ENCODE measurements at regions not wholly inside any gene's neighbourhood (a gene's known extent, or its start where the extent isn't known, plus 50 kb on each side); places are given as distances from the start of the nearest gene placed in this dataset.

GRCh38 chr12:22759769-22760674 lies 135.1 kb downstream of the ETNK1 start:
- Histone ChIP-seq H3K4me1 (no peaks in the 10 kb centered on the region), H3K27ac (no peak overlapping the region), H3K4me3 (no peak overlapping the region), H3K27me3 (no peaks in the 10 kb centered on the region), H3K36me3 (replicated peaks in 1 of 2; ENCODE audit: insufficient read depth in 1 of 2, low read depth in 2 of 2) (no peaks in the 10 kb centered on the region), H3K9me3 (no peaks in the 10 kb centered on the region)
- intact Hi-C loops (cut with DNase I) = no loop called here
- TF ChIP-seq POLR2A (IDR thresholded peaks at IDR 0.05) (no peak), CTCF (IDR thresholded peaks at IDR 0.05) (no peak)
- 45 to 52% methylated on average over 8 of the region's 8 CpGs for WGBS, 2 donors
- DNase-seq (no peak), ATAC-seq (peak; percentile 42)

- Histone ChIP-seq H3K4me3 (no peak overlapping the region), H3K27ac (no peak overlapping the region), H3K27me3 (no peaks in the 10 kb centered on the region), H3K9me3 (no peaks in the 10 kb centered on the region), H3K36me3 (replicated peaks in 1 of 2; ENCODE audit: insufficient read depth in 1 of 2, low read depth in 2 of 2) (no peaks in the 10 kb centered on the region), H3K4me1 (no peaks in the 10 kb centered on the region)
- DNase-seq = no peak
- intact Hi-C loops (cut with DNase I) = no loop called here
- no peak for TF ChIP-seq POLR2A (IDR thresholded peaks at IDR 0.05)
- no peak for TF ChIP-seq CTCF (IDR thresholded peaks at IDR 0.05)
- no peak for ATAC-seq
- 75 to 76% methylated on average over 15 of the region's 15 CpGs for WGBS, 2 donors
Observed at GRCh38 chr12:22765421-22766130, 140.6 kb downstream of the ETNK1 start.

GRCh38 chr12:22766911-22767420 lies 142.0 kb downstream of the ETNK1 start:
- H3K36me3 ChIP-seq (replicated peaks in 1 of 2; ENCODE audit: insufficient read depth in 1 of 2, low read depth in 2 of 2) = no peaks in the 10 kb centered on the region
- H3K27me3 ChIP-seq = no peaks in the 10 kb centered on the region
- no peak overlapping the region for H3K27ac ChIP-seq
- ATAC-seq = no peak
- WGBS, 2 donors = 46% methylated on average over 7 of the region's 7 CpGs
- intact Hi-C loops (cut with DNase I) = no loop called here
- no peak overlapping the region for H3K4me3 ChIP-seq
- H3K9me3 ChIP-seq = no peaks in the 10 kb centered on the region
- TF ChIP-seq CTCF (IDR thresholded peaks at IDR 0.05) (no peak), POLR2A (IDR thresholded peaks at IDR 0.05) (no peak)
- no peaks in the 10 kb centered on the region for H3K4me1 ChIP-seq
- DNase-seq = no peak

DNA sequence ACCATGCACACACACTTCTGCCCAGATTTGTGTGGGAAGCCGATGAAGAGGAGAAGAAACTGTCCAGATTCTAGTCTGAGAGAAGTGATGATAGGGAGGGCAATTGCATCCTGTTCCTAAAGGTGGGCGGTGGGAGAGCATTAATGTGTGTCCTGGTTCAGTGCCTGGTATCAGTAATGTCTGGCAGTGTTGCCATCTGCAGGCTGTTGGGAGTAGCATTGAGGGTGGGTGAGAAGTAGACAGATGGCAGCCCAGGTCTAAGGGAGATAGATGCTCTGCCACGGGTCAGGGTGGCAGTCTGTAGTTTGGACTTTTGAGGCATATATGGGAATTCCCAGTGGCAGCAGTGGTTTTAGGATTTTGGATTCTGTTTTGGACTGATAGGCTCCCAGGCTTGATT lies 156.4 kb downstream of the ETNK1 start:
- ATAC-seq (no peak), DNase-seq (no peak)
- no peak overlapping the region for H3K27ac ChIP-seq
- no peaks in the 10 kb centered on the region for H3K27me3 ChIP-seq
- no peaks in the 10 kb centered on the region for H3K36me3 ChIP-seq (replicated peaks in 1 of 2; ENCODE audit: insufficient read depth in 1 of 2, low read depth in 2 of 2)
- H3K4me1 ChIP-seq = no peaks in the 10 kb centered on the region
- no peaks in the 10 kb centered on the region for H3K9me3 ChIP-seq
- TF ChIP-seq CTCF (IDR thresholded peaks at IDR 0.05) (no peak), POLR2A (IDR thresholded peaks at IDR 0.05) (no peak)
- WGBS, 2 donors = 57 to 83% methylated on average over 3 of the region's 3 CpGs
- intact Hi-C loops (cut with DNase I) = no loop called here
- H3K4me3 ChIP-seq = no peak overlapping the region
